H7 (cell line): ENCODE measurements at regions not wholly inside any gene's neighbourhood (a gene's known extent, or its start where the extent isn't known, plus 50 kb on each side); places are given as distances from the start of the nearest gene placed in this dataset.

Source experiments
- DNase-seq: peaks from one replicate; pipeline ENCODE4 v3.0.0; 2012
- H3K27me3 ChIP-seq: 2 replicates; pipeline ENCODE4 v1.6.0; 2011; ENCODE audit warnings: mild to moderate bottlenecking, low read length; ENCODE audit not compliant: control insufficient read depth, insufficient read depth
- H3K36me3 ChIP-seq: replicated peaks from 2 replicates; pipeline ENCODE4 v1.5.1; 2011; ENCODE audit warnings: low read length; ENCODE audit not compliant: control insufficient read depth, insufficient read depth
- H3K4me3 ChIP-seq: 2 replicates; pipeline ENCODE4 v1.5.1; 2011; ENCODE audit warnings: low read depth, mild to moderate bottlenecking, control low read depth, low read length, moderate library complexity; ENCODE audit not compliant: insufficient read depth

- H3K4me3 ChIP-seq: no peak overlapping the region
- DNase-seq: peak; percentile 64
- no peaks in the 10 kb centered on the region for H3K27me3 ChIP-seq
- no peaks in the 10 kb centered on the region for H3K36me3 ChIP-seq
Observed at GRCh38 chr11:44445500-44446365, 119.7 kb upstream of the CD82 start.

DNA sequence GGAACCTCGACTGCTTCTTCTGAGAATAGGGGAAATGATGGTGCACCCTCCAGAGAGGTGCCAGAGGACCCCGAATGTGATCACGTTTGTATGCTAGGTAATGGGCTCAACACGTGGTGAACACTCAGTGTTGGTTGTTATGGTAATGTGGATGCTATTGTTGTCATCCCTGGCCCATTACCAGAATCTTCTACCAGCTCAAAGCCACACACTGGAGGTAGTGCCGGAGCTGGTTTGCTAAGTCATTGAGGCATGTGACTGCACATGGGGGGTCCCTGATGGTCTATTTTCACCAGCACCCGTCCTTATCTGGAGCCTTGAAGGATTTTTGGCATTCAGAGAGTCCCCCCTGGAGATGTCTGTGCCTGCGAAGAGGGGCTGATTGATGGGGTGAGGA is 119.1 kb upstream of the CD82 start:
- Histone ChIP-seq H3K27me3 (no peaks in the 10 kb centered on the region), H3K36me3 (no peaks in the 10 kb centered on the region), H3K4me3 (no peak overlapping the region)
- no peak for DNase-seq

DNA sequence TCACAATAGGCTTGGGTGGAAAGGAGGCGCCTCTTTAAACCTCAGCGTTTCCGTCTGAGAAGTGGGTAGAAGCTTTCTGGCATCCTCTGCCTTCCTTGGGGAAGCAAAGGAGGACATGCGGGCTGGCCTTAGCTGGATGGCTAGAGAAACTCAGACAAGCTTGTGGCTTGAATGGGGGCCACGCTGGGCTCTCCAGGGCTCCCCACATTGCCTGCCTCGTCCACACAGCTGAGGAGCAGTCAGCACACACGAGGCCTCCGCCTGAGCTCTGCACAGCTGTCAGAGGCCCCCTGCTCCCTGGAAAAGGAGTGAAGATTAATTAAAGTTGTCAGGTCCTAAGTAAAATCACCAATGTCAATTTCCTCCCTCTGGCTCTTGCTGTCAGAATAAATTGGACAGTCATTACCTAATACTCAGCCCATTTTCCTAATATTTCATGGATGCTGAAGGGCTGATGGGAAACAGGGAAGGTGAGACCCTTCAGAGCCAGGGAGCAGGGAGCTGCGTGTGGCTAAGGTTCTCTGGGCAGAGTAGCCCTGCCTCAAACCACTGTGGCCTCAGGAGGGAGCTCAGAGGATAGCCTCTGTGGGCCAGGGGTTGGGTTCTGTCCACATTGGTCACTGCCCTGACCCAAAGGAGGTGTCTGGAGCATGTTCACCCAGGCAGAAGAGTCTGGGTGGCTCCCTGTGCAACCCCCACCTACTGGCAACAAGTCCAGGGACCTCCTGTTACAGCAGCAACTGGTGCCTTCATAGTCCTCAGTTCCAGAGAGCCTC is 118.3 kb upstream of the CD82 start:
- no peak for DNase-seq
- no peak overlapping the region for H3K4me3 ChIP-seq
- H3K27me3 ChIP-seq: no peaks in the 10 kb centered on the region
- H3K36me3 ChIP-seq: no peaks in the 10 kb centered on the region

DNA sequence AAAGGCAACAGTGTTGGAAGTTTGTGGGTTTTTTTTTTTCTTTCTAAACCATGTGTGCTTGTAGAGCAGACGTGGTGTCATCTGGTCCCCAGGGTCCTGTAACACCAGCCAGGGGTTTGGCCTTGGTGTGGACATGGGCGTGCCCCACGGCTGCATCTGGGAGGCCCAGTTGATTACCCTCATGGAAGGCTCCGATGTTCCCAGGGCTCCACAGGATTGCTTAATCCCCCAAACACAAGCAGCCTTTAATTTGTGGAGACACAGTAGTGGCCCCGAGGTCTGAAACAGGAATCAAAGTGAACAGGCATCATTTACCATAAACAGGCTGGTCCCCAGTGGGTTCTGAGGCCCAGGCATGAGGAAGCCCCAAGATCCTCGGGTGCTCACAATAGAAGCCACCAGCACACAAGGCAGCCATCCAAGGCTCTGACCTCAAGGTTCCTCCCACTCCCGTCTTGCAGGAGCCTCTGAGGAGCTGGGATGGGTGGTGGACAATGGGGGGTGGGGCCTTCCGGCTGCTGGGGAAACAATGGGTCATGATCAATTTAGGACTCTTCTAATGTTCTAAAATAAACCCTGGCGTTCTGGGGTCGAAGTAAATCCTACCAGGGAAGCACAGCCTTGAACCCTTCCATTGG is 115.0 kb upstream of the CD82 start:
- Histone ChIP-seq H3K4me3 (no peak overlapping the region), H3K36me3 (no peaks in the 10 kb centered on the region), H3K27me3 (no peaks in the 10 kb centered on the region)
- DNase-seq: no peak

DNA sequence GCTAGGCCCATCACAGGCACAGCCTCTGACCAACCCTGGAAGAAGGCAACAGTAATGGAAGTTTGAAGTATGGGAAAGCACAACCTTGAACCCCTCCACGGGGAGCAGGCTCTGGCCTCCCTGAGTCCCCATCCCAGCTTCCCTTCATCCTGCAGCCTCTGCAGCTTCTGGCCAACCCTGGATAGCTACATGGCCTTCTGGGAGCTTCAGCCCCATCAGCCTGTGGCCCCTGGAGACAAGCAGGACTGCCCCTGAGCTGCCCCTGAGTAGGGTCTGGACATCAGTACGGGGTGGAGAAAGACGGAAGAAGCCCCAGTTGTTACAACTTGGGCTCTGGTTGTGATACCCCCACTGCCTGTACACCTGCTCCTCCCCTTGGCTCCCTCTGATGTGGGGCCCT is 113.8 kb upstream of the CD82 start:
- no peaks in the 10 kb centered on the region for H3K27me3 ChIP-seq
- no peak overlapping the region for H3K4me3 ChIP-seq
- DNase-seq: peak; percentile 13
- H3K36me3 ChIP-seq: no peaks in the 10 kb centered on the region

DNA sequence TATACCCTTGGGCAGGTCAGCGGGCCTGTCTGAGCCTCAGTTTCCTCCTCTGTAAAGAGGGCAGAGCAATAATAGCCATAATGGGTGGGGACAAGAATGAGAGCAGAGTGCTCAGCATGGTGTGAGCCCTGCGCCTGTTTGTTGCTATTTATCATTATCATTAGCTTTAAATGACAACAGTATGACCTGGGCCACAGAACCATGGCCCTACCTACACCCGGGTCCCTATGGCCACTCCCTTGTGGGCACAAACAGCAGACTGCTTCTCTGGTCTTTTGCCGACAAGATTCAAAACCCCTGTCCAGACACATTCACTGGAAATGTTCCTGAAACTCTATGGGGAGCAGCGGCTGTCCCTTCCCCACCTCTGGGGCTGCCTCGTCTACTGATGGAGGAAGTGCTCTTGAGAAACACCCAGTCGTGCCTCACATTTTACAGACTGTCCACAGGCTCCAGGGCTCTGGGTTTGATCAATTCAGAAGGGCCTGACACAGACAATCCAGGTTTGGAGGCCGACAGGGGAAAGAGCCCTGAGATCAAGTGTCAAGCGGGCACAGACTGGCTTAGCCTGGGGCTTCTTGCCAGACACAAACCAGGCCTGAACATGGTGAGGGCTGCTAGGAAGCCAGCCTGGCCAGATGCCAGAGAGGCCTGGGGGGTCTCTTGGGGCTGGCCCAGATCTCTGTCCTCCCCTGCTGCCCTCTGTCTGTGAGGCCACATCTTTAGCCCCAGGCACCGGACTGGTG is 112.5 kb upstream of the CD82 start:
- H3K4me3 ChIP-seq: no peak overlapping the region
- no peaks in the 10 kb centered on the region for H3K36me3 ChIP-seq
- no peaks in the 10 kb centered on the region for H3K27me3 ChIP-seq
- peak; percentile 18 for DNase-seq

DNA sequence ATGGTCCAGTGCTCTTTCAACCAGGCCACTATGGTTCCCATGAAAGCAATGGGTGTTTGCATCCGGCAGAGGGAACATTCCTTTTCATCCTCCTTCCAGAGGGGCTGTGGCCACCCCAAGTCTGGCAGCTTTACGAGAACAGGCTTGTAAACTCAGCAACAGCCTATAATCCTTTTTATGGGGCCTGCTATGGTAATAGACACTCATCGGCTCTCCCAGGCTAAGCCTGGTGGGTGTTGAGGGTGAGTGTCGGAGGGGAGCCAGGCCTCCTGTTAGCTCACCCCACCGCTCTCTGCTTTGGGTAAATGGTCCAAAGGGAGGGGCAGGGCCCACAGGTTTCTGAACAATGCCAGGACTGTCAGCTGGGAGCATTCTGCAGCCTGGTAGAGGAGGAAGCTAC is 111.6 kb upstream of the CD82 start:
- no peak for DNase-seq
- H3K27me3 ChIP-seq: no peaks in the 10 kb centered on the region
- no peaks in the 10 kb centered on the region for H3K36me3 ChIP-seq
- no peak overlapping the region for H3K4me3 ChIP-seq

- Histone ChIP-seq H3K4me3 (no peak overlapping the region), H3K27me3 (no peaks in the 10 kb centered on the region), H3K36me3 (no peaks in the 10 kb centered on the region)
- DNase-seq: no peak
Observed at GRCh38 chr11:44454666-44455065, 110.8 kb upstream of the CD82 start.

DNA sequence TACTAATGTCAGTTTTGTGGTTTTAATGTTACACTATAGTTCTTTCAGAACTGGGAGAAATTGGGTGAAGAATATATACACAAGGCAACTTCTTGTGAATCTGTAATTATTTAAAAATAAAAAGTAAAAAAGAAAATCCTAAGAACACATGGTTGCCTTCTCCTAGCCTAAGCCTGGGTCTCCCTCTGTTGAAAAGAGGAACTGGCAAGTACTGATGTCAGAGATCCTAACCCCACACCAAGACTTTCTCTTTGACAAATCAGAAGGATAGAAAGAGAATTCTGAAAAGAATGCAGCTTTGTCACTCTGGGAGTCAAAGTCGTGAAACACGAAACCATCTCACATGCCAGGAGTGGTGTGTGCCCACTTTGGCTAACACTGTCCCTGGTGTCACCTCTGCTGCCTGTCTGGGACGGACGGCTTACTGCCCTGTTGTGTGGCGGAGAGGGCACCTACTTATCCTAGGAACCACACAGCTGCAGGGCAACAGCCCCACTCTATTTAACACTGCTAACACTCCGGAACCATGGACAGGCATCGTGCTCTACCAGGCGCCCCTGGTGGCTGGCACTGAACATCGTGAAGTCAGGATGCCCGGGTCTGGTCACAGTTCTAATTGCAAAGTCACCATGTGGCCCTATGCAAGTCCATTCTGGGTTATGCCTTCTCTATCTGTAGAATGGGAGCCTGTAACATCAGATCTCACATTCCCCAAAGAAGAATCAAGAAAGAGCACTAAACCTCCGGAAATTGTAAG is 108.7 kb upstream of the CD82 start:
- peak; percentile 72 for DNase-seq
- H3K4me3 ChIP-seq: no peak overlapping the region

DNA sequence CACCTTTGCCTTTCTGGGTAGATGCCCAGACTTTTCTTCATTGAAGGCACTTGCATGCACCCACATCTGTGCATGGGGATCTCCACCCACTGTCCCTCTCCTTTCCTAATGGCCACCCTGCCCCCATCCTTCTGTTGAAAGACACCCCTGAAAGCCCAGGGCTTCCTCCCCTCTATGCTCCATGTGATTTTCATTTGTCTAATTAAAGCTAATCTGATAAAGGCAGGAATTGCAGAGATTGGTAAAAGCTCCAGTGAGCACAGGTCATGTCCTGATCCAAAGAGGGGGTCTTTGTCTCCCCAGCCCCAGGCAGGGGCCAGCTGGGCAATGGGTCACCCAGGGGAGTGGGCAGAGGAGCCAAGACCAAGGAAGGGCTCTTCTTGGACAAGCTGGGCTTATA is 107.6 kb upstream of the CD82 start:
- DNase-seq: no peak
- Histone ChIP-seq H3K4me3 (no peak overlapping the region), H3K27me3 (no peaks in the 10 kb centered on the region), H3K36me3 (no peaks in the 10 kb centered on the region)

More for the DNA sequence above, 108.7 kb upstream of the CD82 start:
- Histone ChIP-seq H3K36me3 (no peaks in the 10 kb centered on the region), H3K27me3 (no peaks in the 10 kb centered on the region)

DNA sequence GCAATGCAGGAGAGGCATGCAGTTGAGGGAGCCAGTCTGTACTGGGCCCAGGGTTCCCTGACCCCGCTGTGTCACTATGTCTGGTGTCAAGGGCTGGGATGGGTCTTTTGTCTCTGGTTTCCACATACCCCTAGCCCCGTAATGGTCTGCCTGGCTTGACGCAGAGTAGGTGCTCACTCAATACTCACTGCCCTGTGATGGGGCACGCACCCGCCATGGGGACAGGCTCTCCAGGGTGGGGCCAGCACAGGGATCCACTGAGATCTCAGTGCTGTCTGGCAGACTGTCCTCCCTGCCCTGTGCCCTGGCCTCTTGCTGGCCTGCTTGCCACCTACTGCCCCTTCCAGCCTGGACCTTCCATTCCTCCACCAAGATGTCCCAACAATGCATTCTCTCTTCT is 101.7 kb upstream of the CD82 start:
- DNase-seq: no peak
- Histone ChIP-seq H3K4me3 (no peak overlapping the region), H3K27me3 (no peaks in the 10 kb centered on the region), H3K36me3 (no peaks in the 10 kb centered on the region)

GRCh38 chr11:44464741-44465140 is 100.7 kb upstream of the CD82 start:
- no peak for DNase-seq
- Histone ChIP-seq H3K27me3 (no peaks in the 10 kb centered on the region), H3K36me3 (no peaks in the 10 kb centered on the region), H3K4me3 (no peak overlapping the region)

DNA sequence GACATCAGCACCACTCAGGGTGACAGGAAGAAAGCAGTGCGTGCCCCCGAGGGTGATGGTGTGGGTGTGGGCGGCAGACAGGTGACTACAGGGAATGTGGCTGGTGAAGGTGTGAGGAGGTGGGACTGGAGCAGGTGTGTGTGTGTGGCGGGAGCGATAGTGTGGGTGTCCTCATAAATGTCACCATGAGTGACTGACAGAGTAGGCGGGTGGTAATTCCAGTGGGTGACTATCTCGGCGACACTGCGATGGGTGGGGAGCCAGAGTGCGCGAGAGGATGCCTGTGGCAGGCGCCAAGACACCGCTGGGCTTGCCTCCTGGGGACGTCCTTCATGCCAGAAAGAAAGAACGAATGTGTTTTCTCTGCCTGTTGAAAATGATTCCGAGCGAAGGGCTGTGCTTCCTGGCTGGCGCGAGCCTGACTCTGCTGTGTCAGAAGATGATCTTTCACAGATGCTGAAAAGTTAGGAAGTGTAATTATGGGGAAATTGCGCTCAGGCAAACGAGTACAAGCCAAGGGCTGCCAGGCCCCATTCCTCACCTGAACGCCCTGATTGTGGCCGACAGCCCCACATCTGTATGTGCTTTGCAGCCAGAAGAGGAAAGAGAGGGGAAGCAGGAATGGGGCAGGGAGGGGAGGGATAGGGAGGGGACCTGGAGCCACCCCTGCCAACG is 98.8 kb upstream of the CD82 start:
- DNase-seq: peak; percentile 44
- no peaks in the 10 kb centered on the region for H3K27me3 ChIP-seq
- no peak overlapping the region for H3K4me3 ChIP-seq

More for the DNA sequence above, 98.8 kb upstream of the CD82 start:
- H3K36me3 ChIP-seq: no peaks in the 10 kb centered on the region
